HCT116 (cell line): ENCODE measurements at regions not wholly inside any gene's neighbourhood (a gene's known extent, or its start where the extent isn't known, plus 50 kb on each side); places are given as distances from the start of the nearest gene placed in this dataset.

Experiments used
- CTCF ChIP-seq, 3 experiments: fragments of 200-600 bp in 1 of 3; sonication (generic) in 1 of 3; IDR thresholded peaks in 2 of 3; conservative IDR thresholded peaks in 1 of 3; 2 replicates each; pipeline ENCODE4 v1.5.1; 2012 to 2017; ENCODE audit warnings: low read depth in 2 of 3, low read length in 2 of 3, antibody characterized with exemption in 1 of 3, borderline replicate concordance in 1 of 3, control low read depth in 1 of 3, mild to moderate bottlenecking in 1 of 3, mixed read lengths in 1 of 3, mixed run types in 1 of 3, moderate library complexity in 1 of 3; ENCODE audit not compliant: insufficient read depth in 1 of 3
- EZH2 ChIP-seq: fragments of 200-600 bp; sonication (generic); IDR thresholded peaks from 2 replicates; pipeline ENCODE4 v1.6.1; 2017; ENCODE audit warnings: antibody characterized with exemption, mixed run types
- EZH2phosphoT487 ChIP-seq: fragments of 200-600 bp; IDR thresholded peaks from 2 replicates; pipeline ENCODE4 v1.6.1; 2018; ENCODE audit warnings: antibody characterized with exemption, borderline replicate concordance
- POLR2A ChIP-seq: IDR thresholded peaks from 2 replicates; pipeline ENCODE4 v1.7.0; 2011; ENCODE audit warnings: borderline replicate concordance; ENCODE audit not compliant: insufficient read depth, insufficient read length; ENCODE audit errors: extremely low read depth
- POLR2AphosphoS5 ChIP-seq: IDR thresholded peaks from 2 replicates; pipeline ENCODE4 v1.6.1; 2011; ENCODE audit warnings: mild to moderate bottlenecking, low read depth, low read length, moderate library complexity
- SIN3A ChIP-seq: IDR thresholded peaks from 2 replicates; pipeline ENCODE4 v1.6.1; 2012; ENCODE audit warnings: low read depth

- no peak for TF ChIP-seq CTCF (IDR thresholded peaks at IDR 0.05 in 2 of 3, conservative IDR thresholded peaks at IDR 0.05 in 1 of 3; ENCODE audit: borderline replicate concordance in 1 of 3, insufficient read depth in 1 of 3, low read depth in 2 of 3, low read length in 2 of 3)
- TF ChIP-seq EZH2: no peak
- TF ChIP-seq EZH2phosphoT487: no peak
- TF ChIP-seq POLR2AphosphoS5: no peak
- TF ChIP-seq SIN3A: no peak
- TF ChIP-seq POLR2A: no peak
Observed at GRCh38 chr21:18000981-18001686, 182.0 kb upstream of the C21orf91 start.
